K562 (cell line): ENCODE measurements at regions not wholly inside any gene's neighbourhood (a gene's known extent, or its start where the extent isn't known, plus 50 kb on each side); places are given as distances from the start of the nearest gene placed in this dataset.

Source experiments
- AFF4 ChIP-seq: sonication (generic); formaldehyde crosslinking; IDR thresholded peaks from 2 replicates; pipeline ENCODE4 v1.8.0; 2023; ENCODE audit warnings: mild to moderate bottlenecking, missing genetic modification reagents
- BRD9 ChIP-seq: fragments of 450-650 bp; IDR thresholded peaks from 2 replicates; pipeline ENCODE4 v1.6.1; 2018; ENCODE audit warnings: low read depth; ENCODE audit not compliant: partially characterized antibody
- CREM ChIP-seq: IDR thresholded peaks from 2 replicates; pipeline ENCODE4 v1.6.1; 2014; ENCODE audit warnings: antibody characterized with exemption, low read depth
- CXXC5 ChIP-seq: fragments of 250-450 bp; sonication (Bioruptor Pico); IDR thresholded peaks from 2 replicates; pipeline ENCODE4 v1.8.0; 2022; ENCODE audit warnings: inconsistent platforms, mild to moderate bottlenecking, moderate library complexity
- DMBX1 ChIP-seq: fragments of 250-450 bp; sonication (Bioruptor Pico); IDR thresholded peaks from 2 replicates; pipeline ENCODE4 v1.8.0; 2022; ENCODE audit warnings: inconsistent platforms, mild to moderate bottlenecking, moderate library complexity, borderline replicate concordance
- DNMT1 ChIP-seq: fragments of 450-650 bp; IDR thresholded peaks from 2 replicates; pipeline ENCODE4 v1.6.1; 2016; ENCODE audit warnings: antibody characterized with exemption, mild to moderate bottlenecking
- MAFK ChIP-seq: IDR thresholded peaks from 2 replicates; pipeline ENCODE4 v1.6.1; 2011; ENCODE audit warnings: low read length, improper control_type of control experiment
- MAZ ChIP-seq, 2 experiments: fragments of 450-650 bp in 1 of 2; sonication (generic) in 1 of 2; formaldehyde crosslinking; IDR thresholded peaks in 1 of 2; conservative IDR thresholded peaks in 1 of 2; 2 replicates each; pipeline versions ENCODE4 v1.4.0 to v1.5.0; 2020; ENCODE audit warnings: mild to moderate bottlenecking in 1 of 2, missing genetic modification reagents in 1 of 2
- MXI1 ChIP-seq: IDR thresholded peaks from 2 replicates; pipeline ENCODE4 v1.6.1; 2011; ENCODE audit warnings: low read depth, mild to moderate bottlenecking, improper control_type of control experiment, low read length
- NCOA4 ChIP-seq: fragments of 450-650 bp; IDR thresholded peaks from 2 replicates; pipeline ENCODE4 v1.6.1; 2018; ENCODE audit warnings: mild to moderate bottlenecking; ENCODE audit not compliant: partially characterized antibody
- NCOA6 ChIP-seq: fragments of 450-650 bp; IDR thresholded peaks from 2 replicates; pipeline ENCODE4 v1.6.1; 2017; ENCODE audit warnings: mild to moderate bottlenecking
- POLR2A ChIP-seq: fragments of 450-650 bp; conservative IDR thresholded peaks from 2 replicates; pipeline ENCODE4 v1.6.1; 2016
- RBM14 ChIP-seq: fragments of 200-400 bp; formaldehyde crosslinking; IDR thresholded peaks from 2 replicates; pipeline ENCODE4 v1.6.1; 2018; ENCODE audit warnings: low read depth, mild to moderate bottlenecking, low read length, moderate library complexity, borderline replicate concordance; ENCODE audit not compliant: insufficient read depth
- SOX6 ChIP-seq: fragments of 450-650 bp; IDR thresholded peaks from 2 replicates; pipeline ENCODE4 v1.6.1; 2014; ENCODE audit warnings: mild to moderate bottlenecking
- TFAP4 ChIP-seq: sonication (generic); formaldehyde crosslinking; IDR thresholded peaks from 2 replicates; pipeline ENCODE4 v1.8.0; 2022; ENCODE audit warnings: missing genetic modification reagents, mild to moderate bottlenecking, moderate library complexity, borderline replicate concordance
- TRIM28 ChIP-seq: fragments of 450-650 bp; IDR thresholded peaks from 2 replicates; pipeline ENCODE4 v1.6.1; 2017
- TSHZ1 ChIP-seq: fragments of 250-450 bp; sonication (Bioruptor Pico); IDR thresholded peaks from 2 replicates; pipeline ENCODE4 v1.4.0; 2020; ENCODE audit warnings: mild to moderate bottlenecking, moderate library complexity
- ZC3H8 ChIP-seq: fragments of 450-650 bp; IDR thresholded peaks from 2 replicates; pipeline ENCODE4 v1.6.1; 2017
- ZNF384 ChIP-seq: IDR thresholded peaks from 2 replicates; pipeline ENCODE4 v1.6.1; 2012; ENCODE audit warnings: low read depth, low read length, improper control_type of control experiment
- ZNF395 ChIP-seq: fragments of 200-800 bp; sonication (Bioruptor generic); IDR thresholded peaks from 2 replicates; pipeline ENCODE4 v1.6.1; 2017; ENCODE audit warnings: missing genetic modification characterization, missing compliant biosample characterization
- ZNF766 ChIP-seq: fragments of 200-800 bp; sonication (Bioruptor generic); conservative IDR thresholded peaks from 2 replicates; pipeline ENCODE4 v1.6.1; 2016; ENCODE audit warnings: missing genetic modification characterization, missing compliant biosample characterization

GRCh38 chr4:138437263-138437851, 195.2 kb upstream of the SLC7A11 start (continued):
- no peak for TF ChIP-seq TSHZ1
- TF ChIP-seq CXXC5 (CRISPR knock-in tag), result no peak
- TF ChIP-seq MAFK, result no peak
- TF ChIP-seq ZC3H8, result no peak
- TF ChIP-seq BRD9, result no peak
- no peak for TF ChIP-seq NCOA4
- TF ChIP-seq POLR2A, result no peak
- TF ChIP-seq MAZ (CRISPR knock-in tag; conservative IDR thresholded peaks at IDR 0.05 in 1 of 2, IDR thresholded peaks at IDR 0.05 in 1 of 2), result no peak
- TF ChIP-seq AFF4 (CRISPR knock-in tag), result no peak
- no peak for TF ChIP-seq CREM
- peak; percentile 76; the same call in 1 of the 2 replicates for TF ChIP-seq SOX6
- no peak for TF ChIP-seq DNMT1
- TF ChIP-seq RBM14, result no peak
- TF ChIP-seq MXI1, result no peak
- no peak for TF ChIP-seq NCOA6
- peak; percentile 42; the same call in 1 of the 2 replicates for TF ChIP-seq ZNF395
- no peak for TF ChIP-seq TRIM28
- peak; percentile 56; the same call in 1 of the 2 replicates for TF ChIP-seq ZNF766 (CRISPR knock-in tag)
- TF ChIP-seq DMBX1 (CRISPR knock-in tag), result peak; percentile 25; the same call in 1 of the 2 replicates
- TF ChIP-seq TFAP4 (CRISPR knock-in tag), result no peak
- peak; percentile 37; the same call in 1 of the 2 replicates for TF ChIP-seq ZNF384
